SK-N-SH treated with all-trans-retinoic acid at 6 μM for 48 hours (cell line): ENCODE measurements at regions not wholly inside any gene's neighbourhood (a gene's known extent, or its start where the extent isn't known, plus 50 kb on each side); places are given as distances from the start of the nearest gene placed in this dataset.

Experiments
- ATAC-seq: fragments of 200-7000 bp; cut with Tn5 transposase; 3 replicates; pipeline ENCODE4 v1.9.1; 2020; ENCODE audit warnings: mild to moderate bottlenecking, moderate library complexity
- ARNTL ChIP-seq: fragments of 450-650 bp; formaldehyde crosslinking; IDR thresholded peaks from 2 replicates; pipeline ENCODE4 v1.5.0; 2020; ENCODE audit warnings: low read depth, mild to moderate bottlenecking, moderate library complexity, borderline replicate concordance
- BACH2 ChIP-seq: fragments of 250-450 bp; sonication (Bioruptor Pico); IDR thresholded peaks from 2 replicates; pipeline ENCODE4 v1.9.0; 2021; ENCODE audit warnings: mild to moderate bottlenecking, borderline replicate concordance
- ESRRG ChIP-seq: fragments of 250-450 bp; sonication (Bioruptor Pico); IDR thresholded peaks from 2 replicates; pipeline ENCODE4 v1.6.1; 2021; ENCODE audit warnings: mild to moderate bottlenecking
- GLIS3 ChIP-seq: fragments of 250-450 bp; sonication (Bioruptor Pico); IDR thresholded peaks from 2 replicates; pipeline ENCODE4 v1.5.0; 2020; ENCODE audit warnings: mild to moderate bottlenecking, moderate library complexity
- ISL1 ChIP-seq: fragments of 250-450 bp; sonication (Bioruptor Pico); IDR thresholded peaks from 2 replicates; pipeline ENCODE4 v2.1.2; 2022; ENCODE audit warnings: mild to moderate bottlenecking, moderate library complexity
- OSR1 ChIP-seq: fragments of 250-450 bp; sonication (Bioruptor Pico); IDR thresholded peaks from 2 replicates; pipeline ENCODE4 v1.8.0; 2022; ENCODE audit warnings: moderate library complexity, mild to moderate bottlenecking, inconsistent platforms
- PPARA ChIP-seq: fragments of 250-450 bp; sonication (Bioruptor Pico); IDR thresholded peaks from 2 replicates; pipeline ENCODE4 v1.5.0; 2020; ENCODE audit warnings: mild to moderate bottlenecking, borderline replicate concordance
- RARB ChIP-seq: fragments of 250-450 bp; sonication (Bioruptor Pico); IDR thresholded peaks from 2 replicates; pipeline ENCODE4 v1.8.0; 2021; ENCODE audit warnings: mild to moderate bottlenecking, moderate library complexity
- SNAI2 ChIP-seq: fragments of 250-450 bp; sonication (Bioruptor Pico); IDR thresholded peaks from 2 replicates; pipeline ENCODE4 v1.5.0; 2020; ENCODE audit warnings: mild to moderate bottlenecking, moderate library complexity
- TCF4 ChIP-seq: fragments of 250-450 bp; sonication (Bioruptor Pico); IDR thresholded peaks from 2 replicates; pipeline ENCODE4 v1.8.0; 2021; ENCODE audit warnings: mild to moderate bottlenecking, moderate library complexity, borderline replicate concordance
- TOX ChIP-seq: fragments of 250-450 bp; sonication (Bioruptor Pico); IDR thresholded peaks from 2 replicates; pipeline ENCODE4 v1.8.0; 2021; ENCODE audit warnings: mild to moderate bottlenecking, moderate library complexity, borderline replicate concordance
- ZC3H10 ChIP-seq: fragments of 250-450 bp; sonication (Bioruptor Pico); IDR thresholded peaks from 2 replicates; pipeline ENCODE4 v1.5.1; 2021; ENCODE audit warnings: mild to moderate bottlenecking, moderate library complexity
- ZFP3 ChIP-seq: fragments of 250-450 bp; sonication (Bioruptor Pico); IDR thresholded peaks from 2 replicates; pipeline ENCODE4 v1.5.0; 2020; ENCODE audit warnings: mild to moderate bottlenecking, moderate library complexity
- ZFP30 ChIP-seq: fragments of 450-650 bp; formaldehyde crosslinking; IDR thresholded peaks from 2 replicates; pipeline ENCODE4 v1.5.0; 2022; ENCODE audit warnings: mild to moderate bottlenecking, moderate library complexity
- ZNF565 ChIP-seq: fragments of 450-650 bp; formaldehyde crosslinking; conservative IDR thresholded peaks from 2 replicates; pipeline ENCODE4 v1.5.0; 2020; ENCODE audit warnings: low read depth, mild to moderate bottlenecking, moderate library complexity
- ZNF8 ChIP-seq: fragments of 450-650 bp; formaldehyde crosslinking; IDR thresholded peaks from 2 replicates; pipeline ENCODE4 v1.5.0; 2020; ENCODE audit warnings: mild to moderate bottlenecking, moderate library complexity
- TF ChIP-seq, protein P1 (sequence below): fragments of 250-450 bp; sonication (Bioruptor Pico); IDR thresholded peaks from 2 replicates; pipeline ENCODE4 v1.8.0; 2020; ENCODE audit warnings: mild to moderate bottlenecking, moderate library complexity, borderline replicate concordance
- TF ChIP-seq, protein P2 (sequence below): fragments of 250-450 bp; sonication (Bioruptor Pico); IDR thresholded peaks from 2 replicates; pipeline ENCODE4 v1.5.0; 2020; ENCODE audit warnings: mild to moderate bottlenecking, moderate library complexity
- TF ChIP-seq, protein P3 (sequence below): fragments of 250-450 bp; sonication (Bioruptor Pico); IDR thresholded peaks from 2 replicates; pipeline ENCODE4 v1.5.1; 2020; ENCODE audit warnings: low read depth, mild to moderate bottlenecking, moderate library complexity
- TF ChIP-seq, protein P4 (sequence below): fragments of 250-450 bp; sonication (Bioruptor Pico); IDR thresholded peaks from 2 replicates; pipeline ENCODE4 v1.8.0; 2021; ENCODE audit warnings: low read depth, mild to moderate bottlenecking, moderate library complexity, borderline replicate concordance

DNA sequence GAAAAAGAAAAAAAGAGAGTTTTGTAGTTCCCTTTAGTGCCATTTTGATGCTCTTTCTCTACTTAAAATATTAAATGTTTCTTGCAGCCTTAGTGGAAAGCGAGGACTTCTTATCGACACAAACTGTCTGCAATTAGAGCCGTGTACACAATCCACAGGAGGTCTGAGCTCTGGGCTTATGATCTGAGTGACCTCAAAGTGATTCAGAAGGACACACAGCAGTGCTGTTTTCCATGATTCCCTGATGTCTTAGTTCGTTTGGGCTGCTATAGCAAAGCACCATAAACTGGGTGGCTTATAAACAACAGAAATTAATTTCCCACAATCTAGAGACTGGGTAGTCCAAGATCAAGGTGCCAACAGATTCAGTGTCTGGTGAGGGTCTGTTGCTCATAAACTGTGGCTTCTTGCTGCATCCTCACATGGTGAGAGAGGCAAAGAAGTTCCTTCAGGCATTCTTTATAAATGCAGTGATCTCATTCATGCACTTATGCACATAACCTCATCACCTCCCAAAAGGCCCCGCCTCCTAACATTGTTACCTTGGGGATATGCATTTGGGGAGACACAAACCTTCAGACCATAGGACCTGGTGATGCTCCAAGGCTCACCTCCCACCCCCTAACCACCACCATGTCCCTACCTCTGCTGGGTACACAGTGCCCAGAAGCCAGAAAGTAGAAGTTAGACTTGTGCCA lies 204.5 kb upstream of the GHITM start:
- ATAC-seq = no peak
- no peak for TF ChIP-seq ZFP30
- no peak for TF ChIP-seq ISL1 (CRISPR knock-in tag)
- no peak for TF ChIP-seq SNAI2
- TF ChIP-seq ZNF8 (CRISPR knock-in tag) = no peak
- no peak for TF ChIP-seq OSR1 (CRISPR knock-in tag)
- TF ChIP-seq, protein P1, sequence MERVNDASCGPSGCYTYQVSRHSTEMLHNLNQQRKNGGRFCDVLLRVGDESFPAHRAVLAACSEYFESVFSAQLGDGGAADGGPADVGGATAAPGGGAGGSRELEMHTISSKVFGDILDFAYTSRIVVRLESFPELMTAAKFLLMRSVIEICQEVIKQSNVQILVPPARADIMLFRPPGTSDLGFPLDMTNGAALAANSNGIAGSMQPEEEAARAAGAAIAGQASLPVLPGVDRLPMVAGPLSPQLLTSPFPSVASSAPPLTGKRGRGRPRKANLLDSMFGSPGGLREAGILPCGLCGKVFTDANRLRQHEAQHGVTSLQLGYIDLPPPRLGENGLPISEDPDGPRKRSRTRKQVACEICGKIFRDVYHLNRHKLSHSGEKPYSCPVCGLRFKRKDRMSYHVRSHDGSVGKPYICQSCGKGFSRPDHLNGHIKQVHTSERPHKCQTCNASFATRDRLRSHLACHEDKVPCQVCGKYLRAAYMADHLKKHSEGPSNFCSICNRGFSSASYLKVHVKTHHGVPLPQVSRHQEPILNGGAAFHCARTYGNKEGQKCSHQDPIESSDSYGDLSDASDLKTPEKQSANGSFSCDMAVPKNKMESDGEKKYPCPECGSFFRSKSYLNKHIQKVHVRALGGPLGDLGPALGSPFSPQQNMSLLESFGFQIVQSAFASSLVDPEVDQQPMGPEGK = no peak
- no peak for TF ChIP-seq ZFP3 (CRISPR knock-in tag)
- no peak for TF ChIP-seq BACH2
- TF ChIP-seq PPARA (CRISPR knock-in tag) = no peak
- no peak for TF ChIP-seq ESRRG (CRISPR knock-in tag)
- TF ChIP-seq, protein P2, sequence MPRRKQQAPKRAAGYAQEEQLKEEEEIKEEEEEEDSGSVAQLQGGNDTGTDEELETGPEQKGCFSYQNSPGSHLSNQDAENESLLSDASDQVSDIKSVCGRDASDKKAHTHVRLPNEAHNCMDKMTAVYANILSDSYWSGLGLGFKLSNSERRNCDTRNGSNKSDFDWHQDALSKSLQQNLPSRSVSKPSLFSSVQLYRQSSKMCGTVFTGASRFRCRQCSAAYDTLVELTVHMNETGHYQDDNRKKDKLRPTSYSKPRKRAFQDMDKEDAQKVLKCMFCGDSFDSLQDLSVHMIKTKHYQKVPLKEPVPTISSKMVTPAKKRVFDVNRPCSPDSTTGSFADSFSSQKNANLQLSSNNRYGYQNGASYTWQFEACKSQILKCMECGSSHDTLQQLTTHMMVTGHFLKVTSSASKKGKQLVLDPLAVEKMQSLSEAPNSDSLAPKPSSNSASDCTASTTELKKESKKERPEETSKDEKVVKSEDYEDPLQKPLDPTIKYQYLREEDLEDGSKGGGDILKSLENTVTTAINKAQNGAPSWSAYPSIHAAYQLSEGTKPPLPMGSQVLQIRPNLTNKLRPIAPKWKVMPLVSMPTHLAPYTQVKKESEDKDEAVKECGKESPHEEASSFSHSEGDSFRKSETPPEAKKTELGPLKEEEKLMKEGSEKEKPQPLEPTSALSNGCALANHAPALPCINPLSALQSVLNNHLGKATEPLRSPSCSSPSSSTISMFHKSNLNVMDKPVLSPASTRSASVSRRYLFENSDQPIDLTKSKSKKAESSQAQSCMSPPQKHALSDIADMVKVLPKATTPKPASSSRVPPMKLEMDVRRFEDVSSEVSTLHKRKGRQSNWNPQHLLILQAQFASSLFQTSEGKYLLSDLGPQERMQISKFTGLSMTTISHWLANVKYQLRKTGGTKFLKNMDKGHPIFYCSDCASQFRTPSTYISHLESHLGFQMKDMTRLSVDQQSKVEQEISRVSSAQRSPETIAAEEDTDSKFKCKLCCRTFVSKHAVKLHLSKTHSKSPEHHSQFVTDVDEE (CRISPR knock-in tag) = no peak

DNA sequence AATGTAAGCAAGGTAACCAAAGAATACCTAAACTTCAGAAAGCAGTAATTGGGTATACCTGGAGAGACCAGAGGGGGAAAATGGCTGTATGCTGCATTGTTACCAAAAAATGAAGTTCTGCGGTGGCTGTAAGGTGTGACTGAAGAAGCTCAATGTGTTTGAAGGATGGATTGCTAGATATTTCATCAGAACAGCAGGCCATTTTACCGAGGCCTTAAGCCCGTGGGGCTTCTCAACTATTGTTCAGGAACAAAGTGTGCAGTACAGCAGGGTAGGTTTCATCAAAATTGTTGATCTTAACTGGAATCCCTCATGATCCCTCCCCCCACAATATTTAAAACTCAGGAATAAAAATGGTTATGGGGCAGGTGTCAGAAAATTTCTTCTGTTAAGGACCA lies 204.0 kb upstream of the GHITM start:
- ATAC-seq = no peak
- TF ChIP-seq RARB (no peak), TCF4 (CRISPR knock-in tag) (no peak)

DNA sequence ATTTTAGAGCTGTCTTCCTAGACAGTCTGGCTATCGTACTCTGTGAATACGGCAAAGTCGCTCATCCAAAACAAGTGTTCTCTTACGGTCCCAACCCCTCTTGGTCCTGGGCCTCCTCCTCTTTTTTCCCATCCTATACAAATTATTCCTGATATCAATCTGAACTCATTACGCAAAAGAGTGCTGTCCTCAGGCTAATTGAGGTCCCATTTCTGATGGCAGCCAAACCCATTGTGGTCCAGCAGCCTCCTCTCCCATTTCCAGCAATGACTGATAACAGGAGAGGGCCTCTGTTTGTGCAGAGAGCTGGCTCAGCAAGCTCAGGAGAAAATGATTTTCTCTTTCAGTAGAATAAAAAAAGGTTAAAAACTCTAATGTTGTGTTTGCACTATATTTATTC lies 203.4 kb upstream of the GHITM start:
- TF ChIP-seq ZNF8 (CRISPR knock-in tag) (no peak), ZC3H10 (no peak), ZFP3 (CRISPR knock-in tag) (no peak), TCF4 (CRISPR knock-in tag) (no peak), SNAI2 (no peak), GLIS3 (no peak), ZFP30 (no peak), ESRRG (CRISPR knock-in tag) (no peak), ZNF565 (CRISPR knock-in tag) (no peak)
- no peak for ATAC-seq

DNA sequence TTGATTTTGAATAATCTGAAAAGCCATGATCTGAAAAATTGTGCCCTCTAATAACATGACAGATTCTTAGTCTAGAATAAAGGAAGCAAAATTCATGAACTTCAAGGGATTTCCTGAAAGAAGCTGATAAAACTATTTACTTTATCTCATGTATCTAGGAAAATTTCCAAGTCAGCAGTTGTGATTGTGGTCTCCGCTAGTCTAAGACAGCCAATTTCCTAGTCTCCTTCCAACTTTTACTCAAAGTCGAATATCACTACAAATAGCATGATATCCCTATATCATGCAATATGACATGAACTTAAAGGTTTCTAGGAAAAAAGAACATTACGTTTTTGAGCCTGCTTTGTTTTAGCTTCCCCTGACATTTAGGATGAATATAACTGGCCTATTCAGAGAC lies 202.1 kb upstream of the GHITM start:
- ATAC-seq = no peak
- TF ChIP-seq, protein P3, sequence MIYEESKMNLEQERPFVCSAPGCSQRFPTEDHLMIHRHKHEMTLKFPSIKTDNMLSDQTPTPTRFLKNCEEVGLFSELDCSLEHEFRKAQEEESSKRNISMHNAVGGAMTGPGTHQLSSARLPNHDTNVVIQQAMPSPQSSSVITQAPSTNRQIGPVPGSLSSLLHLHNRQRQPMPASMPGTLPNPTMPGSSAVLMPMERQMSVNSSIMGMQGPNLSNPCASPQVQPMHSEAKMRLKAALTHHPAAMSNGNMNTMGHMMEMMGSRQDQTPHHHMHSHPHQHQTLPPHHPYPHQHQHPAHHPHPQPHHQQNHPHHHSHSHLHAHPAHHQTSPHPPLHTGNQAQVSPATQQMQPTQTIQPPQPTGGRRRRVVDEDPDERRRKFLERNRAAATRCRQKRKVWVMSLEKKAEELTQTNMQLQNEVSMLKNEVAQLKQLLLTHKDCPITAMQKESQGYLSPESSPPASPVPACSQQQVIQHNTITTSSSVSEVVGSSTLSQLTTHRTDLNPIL = no peak
- TF ChIP-seq ZNF565 (CRISPR knock-in tag) (no peak), BACH2 (no peak), ESRRG (CRISPR knock-in tag) (no peak)

DNA sequence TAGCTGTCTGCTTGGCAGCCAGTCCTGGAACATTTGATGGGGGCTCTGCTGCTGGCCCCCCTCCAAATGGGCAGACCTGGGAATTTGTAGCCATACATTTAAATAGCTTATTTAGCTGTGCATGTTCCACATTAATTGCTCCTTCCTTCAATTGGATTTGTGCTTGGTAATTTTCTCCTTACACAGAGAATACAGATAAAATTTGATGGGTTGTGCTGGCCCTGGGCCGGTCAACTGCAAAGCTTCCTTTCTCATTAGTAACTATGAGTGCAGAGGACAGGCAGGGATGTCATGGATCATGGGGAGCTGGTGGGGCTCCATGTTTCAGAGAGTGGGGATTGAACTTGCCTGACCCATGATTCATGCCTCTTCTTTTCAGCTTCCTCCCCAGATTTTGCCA lies 201.5 kb upstream of the GHITM start:
- ATAC-seq = no peak
- no peak for TF ChIP-seq ARNTL
- no peak for TF ChIP-seq TOX (CRISPR knock-in tag)
- TF ChIP-seq ZNF565 (CRISPR knock-in tag) = no peak
- TF ChIP-seq, protein P4, sequence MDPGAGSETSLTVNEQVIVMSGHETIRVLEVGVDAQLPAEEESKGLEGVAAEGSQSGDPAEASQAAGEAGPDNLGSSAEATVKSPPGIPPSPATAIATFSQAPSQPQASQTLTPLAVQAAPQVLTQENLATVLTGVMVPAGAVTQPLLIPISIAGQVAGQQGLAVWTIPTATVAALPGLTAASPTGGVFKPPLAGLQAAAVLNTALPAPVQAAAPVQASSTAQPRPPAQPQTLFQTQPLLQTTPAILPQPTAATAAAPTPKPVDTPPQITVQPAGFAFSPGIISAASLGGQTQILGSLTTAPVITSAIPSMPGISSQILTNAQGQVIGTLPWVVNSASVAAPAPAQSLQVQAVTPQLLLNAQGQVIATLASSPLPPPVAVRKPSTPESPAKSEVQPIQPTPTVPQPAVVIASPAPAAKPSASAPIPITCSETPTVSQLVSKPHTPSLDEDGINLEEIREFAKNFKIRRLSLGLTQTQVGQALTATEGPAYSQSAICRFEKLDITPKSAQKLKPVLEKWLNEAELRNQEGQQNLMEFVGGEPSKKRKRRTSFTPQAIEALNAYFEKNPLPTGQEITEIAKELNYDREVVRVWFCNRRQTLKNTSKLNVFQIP (CRISPR knock-in tag) = no peak
- TF ChIP-seq ZFP30 = no peak
